ENCODE measurements at regions not wholly inside any gene's neighbourhood (a gene's known extent, or its start where the extent isn't known, plus 50 kb on each side); places are given as distances from the start of the nearest gene placed in this dataset.

GRCh38 chr7:36039243-36039642 is 113.8 kb upstream of the EEPD1 start:
- ChIA-PET POLR2A (no interaction called here), CTCF (interaction anchor here (0.8 to 1.2 kb wide), 2 partner anchors 54 to 90 kb away, joined by 3 to 4 read pairs; no protein-coding TSS in a partner anchor)
- Histone ChIP-seq H3K9me1 (replicated peaks; ENCODE audit: control insufficient read depth, extremely low read depth, insufficient read depth, low read length) (no peaks in the 10 kb centered on the region), H2AFZ (ENCODE audit: low read depth, low read length) (no peak overlapping the region), H3K4me1 (ENCODE audit: control insufficient read depth, extremely low read depth, insufficient read depth, low read length) (peaks cover 42% of the 10 kb centered on the region), H3K27ac (ENCODE audit: insufficient read depth, low read depth, low read length) (no peak overlapping the region), H4K20me1 (replicated peaks; ENCODE audit: control insufficient read depth, extremely low read depth, insufficient read depth, low read length) (no peaks in the 10 kb centered on the region), H3K4me2 (ENCODE audit: insufficient read depth, low read length) (no peak overlapping the region), H3K36me3 (ENCODE audit: control insufficient read depth in 2 of 2, extremely low read depth in 1 of 2, insufficient read depth in 2 of 2, low read length in 2 of 2) (no peaks in the 10 kb centered on the region), H3K27me3 (ENCODE audit: control insufficient read depth in 2 of 2, insufficient read depth in 2 of 2, low read length in 2 of 2) (no peaks in the 10 kb centered on the region), H3K79me2 (ENCODE audit: control insufficient read depth, insufficient read depth, low read length) (no peaks in the 10 kb centered on the region), H3K9ac (replicated peaks; ENCODE audit: extremely low read depth, insufficient read depth, low read length) (no peak overlapping the region), H3K9me3 (replicated peaks; ENCODE audit: control insufficient read depth, insufficient read depth, low read length) (no peaks in the 10 kb centered on the region), H3K4me3 (replicated peaks in 1 of 3; ENCODE audit: insufficient read depth in 1 of 3, low read depth in 1 of 3, low read length in 3 of 3) (no peak overlapping the region)
- intact Hi-C loops (cut with micrococcal nuclease), result loop anchor here (5.0 to 10.0 kb wide), 3 partner anchors 237 to 356 kb away; partner anchors contain the start of genes HERPUD2 and SEPTIN7
- FAIRE-seq, result no peak
- DNase-seq (ENCODE audit: low read depth, low spot score), result no peak
- dilution Hi-C loops (cut with MboI; ENCODE audit: extremely low pct_ligation_motif_present, low sequenced_read_pairs), result no loop called here
- TF ChIP-seq POLR2AphosphoS5 (IDR thresholded peaks at IDR 0.05; ENCODE audit: insufficient read depth, low read depth, low read length) (no peak), JUN (IDR thresholded peaks at IDR 0.05; ENCODE audit: borderline replicate concordance, insufficient read depth, insufficient read length, low read depth) (peak; percentile 1)
- BruUV-seq (replicated peaks), result no TSS peak

GRCh38 chr7:36039671-36040070 is 113.4 kb upstream of the EEPD1 start:
- Histone ChIP-seq H3K27me3 (ENCODE audit: control insufficient read depth in 2 of 2, insufficient read depth in 2 of 2, low read length in 2 of 2) (no peaks in the 10 kb centered on the region), H3K9me3 (replicated peaks; ENCODE audit: control insufficient read depth, insufficient read depth, low read length) (no peaks in the 10 kb centered on the region), H2AFZ (ENCODE audit: low read depth, low read length) (no peak overlapping the region), H4K20me1 (replicated peaks; ENCODE audit: control insufficient read depth, extremely low read depth, insufficient read depth, low read length) (no peaks in the 10 kb centered on the region), H3K9ac (replicated peaks; ENCODE audit: extremely low read depth, insufficient read depth, low read length) (no peak overlapping the region), H3K4me1 (ENCODE audit: control insufficient read depth, extremely low read depth, insufficient read depth, low read length) (peaks cover 47% of the 10 kb centered on the region), H3K4me3 (replicated peaks in 1 of 3; ENCODE audit: insufficient read depth in 1 of 3, low read depth in 1 of 3, low read length in 3 of 3) (no peak overlapping the region), H3K27ac (ENCODE audit: insufficient read depth, low read depth, low read length) (no peak overlapping the region), H3K9me1 (replicated peaks; ENCODE audit: control insufficient read depth, extremely low read depth, insufficient read depth, low read length) (no peaks in the 10 kb centered on the region), H3K79me2 (ENCODE audit: control insufficient read depth, insufficient read depth, low read length) (no peaks in the 10 kb centered on the region), H3K4me2 (ENCODE audit: insufficient read depth, low read length) (no peak overlapping the region), H3K36me3 (ENCODE audit: control insufficient read depth in 2 of 2, extremely low read depth in 1 of 2, insufficient read depth in 2 of 2, low read length in 2 of 2) (no peaks in the 10 kb centered on the region)
- no TSS peak for BruUV-seq (replicated peaks)
- dilution Hi-C loops (cut with MboI; ENCODE audit: extremely low pct_ligation_motif_present, low sequenced_read_pairs), result no loop called here
- ChIA-PET CTCF (interaction anchor here (0.8 to 1.2 kb wide), 2 partner anchors 55 to 89 kb away, joined by 3 to 4 read pairs; no protein-coding TSS in a partner anchor), POLR2A (no interaction called here)
- no peak for DNase-seq (ENCODE audit: low read depth, low spot score)
- TF ChIP-seq GATA2 (IDR thresholded peaks at IDR 0.05; ENCODE audit: insufficient read depth, insufficient read length, low read depth, low read length) (no peak), POLR2A (IDR thresholded peaks at IDR 0.05; ENCODE audit: low read depth, low read length) (no peak), MAX (IDR thresholded peaks at IDR 0.05; ENCODE audit: insufficient read depth, insufficient read length) (no peak), MYC (IDR thresholded peaks at IDR 0.05; ENCODE audit: low read depth, low read length) (no peak), CTCF (IDR thresholded peaks at IDR 0.05; ENCODE audit: extremely low read depth in 1 of 2, insufficient read depth in 1 of 2, low read depth in 1 of 2, low read length in 2 of 2) (no peak), FOS (IDR thresholded peaks at IDR 0.05; ENCODE audit: borderline replicate concordance, insufficient read depth, low read length) (no peak), EZH2 (IDR thresholded peaks at IDR 0.05; ENCODE audit: borderline replicate concordance, low read depth, low read length, severe bottlenecking) (no peak), POLR2AphosphoS5 (IDR thresholded peaks at IDR 0.05; ENCODE audit: insufficient read depth, low read depth, low read length) (no peak), JUN (IDR thresholded peaks at IDR 0.05; ENCODE audit: borderline replicate concordance, insufficient read depth, insufficient read length, low read depth) (no peak)
- intact Hi-C loops (cut with micrococcal nuclease), result loop anchor here (5.0 to 10.0 kb wide), 3 partner anchors 237 to 355 kb away; partner anchors contain the start of genes HERPUD2 and SEPTIN7
- FAIRE-seq, result peak; percentile 52

Measured in endothelial cell of umbilical vein (primary cell).